NCI-H146 treated with DMSO at 0.1 percent for 48 hours (cell line): ENCODE measurements at regions not wholly inside any gene's neighbourhood (a gene's known extent, or its start where the extent isn't known, plus 50 kb on each side); places are given as distances from the start of the nearest gene placed in this dataset.

Experiments used
- DNase-seq: peaks from one replicate; lab custom pipeline; 2025; ENCODE audit not compliant: unreplicated experiment; lab: John Stamatoyannopoulos, UW

DNA sequence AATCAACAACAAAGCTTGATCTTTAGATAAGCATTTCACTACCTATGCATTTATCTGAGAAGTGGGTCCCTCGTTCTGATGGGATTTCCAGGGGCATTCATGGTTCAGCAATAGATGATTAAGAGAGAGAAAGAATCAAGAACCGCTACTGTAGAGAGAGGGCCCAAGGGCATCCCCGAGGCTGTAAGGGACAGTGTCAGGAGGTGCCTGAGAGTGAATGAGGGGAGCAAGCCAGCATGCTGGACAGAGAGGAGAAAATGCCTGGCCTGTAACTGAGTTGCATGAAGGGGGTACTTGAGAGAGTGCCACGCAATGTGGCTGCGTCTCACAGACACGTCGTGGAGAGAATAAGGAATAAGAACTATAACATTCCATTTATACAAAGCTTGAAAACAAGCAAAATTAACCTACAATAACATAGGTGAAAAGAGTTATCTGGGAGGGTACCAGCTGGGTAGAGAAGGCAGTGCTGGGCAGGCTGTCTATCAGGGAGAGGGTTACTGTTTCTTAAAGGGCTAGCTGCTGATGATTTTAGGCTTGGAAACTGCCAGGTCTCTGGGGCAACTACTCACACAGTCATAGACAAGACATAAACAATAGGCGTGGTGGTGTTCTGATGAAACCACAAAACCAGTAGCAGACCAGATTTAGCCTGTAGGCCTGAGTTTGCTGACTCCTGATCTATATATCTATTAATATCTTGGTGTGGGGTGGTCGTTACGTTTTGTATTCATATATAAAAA lies 374.6 kb upstream of the CFAP20DC start:
- DNase-seq = no peak

DNA sequence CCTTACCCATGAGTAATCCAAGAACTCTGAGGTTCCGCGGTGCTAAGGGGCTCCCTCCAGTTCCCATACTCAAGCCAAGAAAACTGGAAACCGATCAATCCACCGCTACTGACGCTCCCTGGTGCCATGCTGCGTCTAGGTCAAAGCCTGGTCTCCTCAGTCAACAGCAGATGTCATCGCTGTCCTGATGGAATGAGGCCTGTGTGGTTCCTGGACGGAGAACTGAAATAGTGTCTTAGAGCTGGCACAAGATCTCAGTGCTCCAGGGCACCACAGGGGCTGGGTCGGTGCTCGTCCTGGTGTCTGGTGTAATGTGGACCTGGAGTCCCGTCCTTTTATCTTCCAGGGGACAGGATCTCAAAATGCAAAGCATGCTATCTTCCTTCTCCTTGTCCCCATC lies 373.9 kb upstream of the CFAP20DC start:
- no peak for DNase-seq

DNA sequence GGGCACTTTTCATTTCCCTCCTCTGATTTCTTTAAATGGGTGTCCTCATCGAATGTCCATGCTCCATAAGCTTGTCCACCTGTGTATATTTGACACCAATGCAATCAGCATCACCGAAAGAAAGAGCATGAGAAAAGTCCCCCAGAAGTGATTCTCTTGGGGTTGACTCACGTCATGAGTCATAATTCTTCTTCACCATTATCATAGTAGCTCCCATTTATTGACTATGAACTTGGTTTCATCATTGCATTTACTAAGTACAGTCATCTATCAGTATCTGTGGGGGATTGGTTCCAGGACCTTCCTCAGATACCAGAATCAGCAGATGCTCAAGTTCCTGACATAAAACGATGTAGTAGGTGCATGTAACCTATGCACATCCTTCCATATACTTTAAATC lies 372.5 kb upstream of the CFAP20DC start:
- no peak for DNase-seq

DNA sequence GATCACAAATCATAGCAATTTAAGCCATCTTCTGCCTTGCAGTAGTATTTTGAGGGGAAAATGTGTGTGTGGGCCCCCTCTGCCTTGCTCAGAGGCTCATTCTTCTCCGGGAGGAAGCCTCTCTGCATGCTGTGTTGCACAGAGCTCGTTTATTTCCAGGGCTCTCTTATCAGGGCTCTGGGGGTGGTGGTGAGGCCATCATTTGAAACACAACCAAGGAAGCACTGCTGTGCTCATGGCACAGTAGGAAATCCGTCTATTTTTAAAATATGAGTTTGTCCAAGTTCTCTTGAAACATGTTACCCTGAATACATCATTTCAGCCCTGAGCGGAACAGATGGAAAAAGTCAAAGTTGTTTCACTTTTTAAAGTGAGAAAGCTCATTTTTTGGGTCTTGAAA lies 369.0 kb upstream of the CFAP20DC start:
- no peak for DNase-seq

DNA sequence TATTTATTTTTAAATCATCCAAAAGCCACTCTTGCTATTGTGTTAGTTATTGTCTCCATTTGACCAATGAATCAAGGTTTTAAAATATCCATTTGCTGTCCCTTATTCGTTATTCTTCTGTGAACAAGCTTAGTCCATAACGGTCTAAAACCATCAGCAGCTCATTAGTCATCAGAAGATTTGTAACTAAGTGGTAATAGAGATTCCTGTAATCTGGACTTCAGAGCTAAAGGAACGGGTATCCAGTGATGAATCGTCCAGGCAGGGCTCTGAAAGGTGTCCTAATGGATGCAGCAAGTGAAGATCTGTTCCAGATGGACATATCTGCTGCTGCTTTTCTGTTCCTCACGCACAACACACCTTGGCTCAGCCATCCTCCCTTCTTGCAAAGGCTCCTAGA lies 362.7 kb upstream of the CFAP20DC start:
- no peak for DNase-seq

DNA sequence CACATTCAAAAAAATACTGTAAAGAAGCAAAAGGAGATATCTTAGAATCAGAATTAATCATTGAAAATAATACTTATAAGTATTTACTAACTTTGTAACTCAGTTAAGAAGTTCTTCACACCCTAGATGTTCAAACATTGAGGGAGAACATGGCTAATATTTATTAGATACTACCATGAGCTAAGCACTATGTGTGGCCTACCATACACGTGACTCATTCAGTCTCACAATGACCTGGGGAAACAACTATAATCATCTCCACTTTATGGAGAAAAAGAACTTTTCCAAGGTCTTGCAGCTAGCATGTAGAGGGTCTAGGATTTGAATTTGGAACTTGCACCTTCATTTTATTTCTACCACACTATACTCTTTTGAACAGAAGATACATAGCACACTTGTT lies 361.9 kb upstream of the CFAP20DC start:
- no peak for DNase-seq

DNA sequence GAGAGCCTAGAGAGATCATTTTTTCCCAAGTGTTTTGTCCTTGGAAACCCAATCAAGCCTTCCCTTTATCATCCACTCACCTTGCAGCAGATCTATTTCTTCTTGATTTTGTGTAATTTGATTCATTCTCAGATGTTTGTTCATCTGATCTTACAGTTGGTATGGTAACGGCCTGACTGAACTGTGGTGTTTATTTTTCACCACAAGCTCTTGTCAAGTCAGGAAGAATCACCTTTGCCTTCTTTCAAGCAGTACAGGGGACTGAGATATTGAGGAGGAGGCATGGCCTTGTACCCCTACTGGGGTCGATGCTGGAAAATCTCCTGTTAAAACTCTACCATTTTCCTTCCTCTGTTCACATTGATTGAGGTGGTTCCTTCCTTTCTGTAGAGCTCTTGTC lies 361.4 kb upstream of the CFAP20DC start:
- DNase-seq = no peak

DNA sequence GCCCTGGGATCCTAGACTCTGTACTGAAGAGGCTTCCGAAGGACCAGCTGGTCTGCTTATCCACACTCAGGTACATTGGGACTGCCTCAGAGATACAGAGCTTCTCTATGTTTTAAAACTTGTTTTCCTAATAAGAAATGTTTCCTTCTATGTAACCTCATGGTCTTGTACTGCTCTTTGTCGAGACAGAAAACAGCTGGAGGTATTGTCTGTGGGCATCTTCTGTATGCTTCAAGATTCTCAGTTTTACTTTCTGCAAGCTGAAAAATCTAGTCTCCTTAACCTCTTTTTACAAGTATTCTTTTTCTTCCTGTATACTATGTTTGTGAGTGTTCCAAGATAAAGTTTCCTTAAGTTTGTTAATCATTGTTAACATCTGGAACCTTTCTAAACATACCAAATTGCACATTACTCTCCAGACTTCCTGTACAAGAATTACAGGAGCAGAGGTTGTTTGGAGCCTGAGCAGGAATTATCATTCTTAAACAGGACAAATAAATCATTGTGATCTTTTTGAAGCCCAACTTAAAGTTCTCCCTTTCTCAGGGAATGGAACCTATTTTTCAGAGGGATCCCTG lies 358.3 kb upstream of the CFAP20DC start:
- DNase-seq = no peak

DNA sequence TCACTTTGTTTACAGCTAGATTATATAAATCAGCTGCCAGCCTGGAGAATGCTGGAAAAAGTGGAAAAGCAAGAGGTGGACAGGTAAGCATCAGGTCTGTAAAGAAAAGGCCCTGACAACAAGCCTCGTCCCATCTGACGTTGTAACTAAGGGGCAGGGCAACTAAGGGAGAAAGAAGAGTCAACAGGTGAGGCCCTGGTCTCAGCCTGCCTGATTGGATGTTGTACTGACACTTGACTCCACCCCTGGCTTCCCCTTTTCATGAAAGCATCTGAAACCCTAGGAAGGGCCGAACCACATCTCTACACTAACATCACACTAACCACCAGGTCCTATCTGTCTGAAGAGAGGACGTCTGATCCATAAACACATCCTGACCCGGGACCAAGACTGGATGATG lies 357.6 kb upstream of the CFAP20DC start:
- DNase-seq = no peak

DNA sequence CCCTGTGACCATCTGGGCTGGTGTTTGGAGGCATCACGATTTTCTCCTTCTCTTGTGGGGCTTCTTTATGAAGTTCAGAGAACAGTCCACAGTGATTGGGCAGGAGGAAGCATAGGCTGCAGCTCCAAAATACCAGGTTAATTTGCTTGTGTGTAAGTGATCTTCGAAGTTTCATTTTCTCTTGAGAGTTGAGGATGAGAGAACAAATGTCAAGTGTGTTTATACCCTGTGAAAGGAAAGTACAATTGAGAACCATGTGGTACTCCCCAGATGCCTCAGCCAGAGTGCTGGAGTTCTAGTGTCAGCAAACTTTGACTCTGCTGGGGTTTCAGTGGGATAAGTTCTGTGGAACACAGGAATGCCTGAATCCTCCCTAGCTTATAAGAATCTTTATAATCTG lies 357.1 kb upstream of the CFAP20DC start:
- DNase-seq = no peak

DNA sequence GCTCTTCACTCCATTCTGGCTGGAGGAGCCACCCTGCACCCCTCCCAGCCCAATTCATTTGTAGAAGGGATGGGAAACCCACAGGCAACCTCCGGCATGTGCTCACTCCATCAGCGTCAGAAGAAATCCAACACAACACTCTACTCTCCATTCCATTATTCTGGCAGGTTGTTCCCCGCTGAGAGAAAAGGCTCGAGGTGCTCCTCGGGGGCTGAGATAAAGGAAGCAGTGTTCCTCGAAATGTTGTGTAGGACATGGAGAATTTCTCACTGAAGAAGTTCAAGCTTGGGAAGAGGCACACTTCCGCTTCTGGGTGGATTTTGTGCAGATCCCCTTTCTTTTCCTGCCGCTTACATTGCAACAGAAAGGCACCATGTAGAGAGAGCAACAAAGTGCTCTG lies 355.0 kb upstream of the CFAP20DC start:
- no peak for DNase-seq

DNA sequence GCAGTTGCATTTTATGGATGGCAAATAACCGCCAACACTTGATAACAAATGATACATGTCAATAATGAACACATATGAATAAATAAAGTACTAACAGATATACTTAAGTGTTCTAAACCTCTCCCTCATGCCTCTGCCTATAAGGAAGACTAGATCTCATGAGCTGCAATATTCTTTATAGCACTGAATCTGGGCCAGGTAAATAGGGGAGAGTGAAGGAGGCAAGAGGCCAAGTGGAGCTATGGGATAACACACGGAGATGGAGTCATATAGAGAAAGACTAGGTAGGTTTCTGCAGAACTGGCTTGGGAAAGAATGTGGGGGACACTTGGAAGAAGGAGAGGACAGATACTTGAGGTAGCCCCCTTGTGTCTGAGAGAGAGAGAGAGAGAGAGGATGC lies 354.2 kb upstream of the CFAP20DC start:
- DNase-seq = no peak

DNA sequence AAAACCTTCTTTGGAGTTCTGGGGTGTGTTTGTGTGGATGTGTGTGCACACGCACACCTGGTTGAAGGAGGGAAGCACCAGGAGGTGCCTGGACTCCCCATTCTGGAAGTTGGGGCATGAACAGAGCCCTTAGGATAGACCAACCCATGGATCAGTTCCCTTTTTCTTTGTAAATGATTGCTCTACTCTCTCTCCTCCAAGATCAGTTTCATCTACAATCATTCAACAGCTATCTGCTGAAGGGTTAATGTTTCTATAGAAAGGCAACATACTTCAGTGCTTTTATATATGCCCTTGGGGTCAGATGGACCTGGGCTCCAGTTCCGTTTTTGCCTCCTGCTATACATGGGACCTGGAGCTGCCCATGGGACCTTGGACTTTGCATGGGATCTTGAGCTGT lies 352.1 kb upstream of the CFAP20DC start:
- DNase-seq = no peak

DNA sequence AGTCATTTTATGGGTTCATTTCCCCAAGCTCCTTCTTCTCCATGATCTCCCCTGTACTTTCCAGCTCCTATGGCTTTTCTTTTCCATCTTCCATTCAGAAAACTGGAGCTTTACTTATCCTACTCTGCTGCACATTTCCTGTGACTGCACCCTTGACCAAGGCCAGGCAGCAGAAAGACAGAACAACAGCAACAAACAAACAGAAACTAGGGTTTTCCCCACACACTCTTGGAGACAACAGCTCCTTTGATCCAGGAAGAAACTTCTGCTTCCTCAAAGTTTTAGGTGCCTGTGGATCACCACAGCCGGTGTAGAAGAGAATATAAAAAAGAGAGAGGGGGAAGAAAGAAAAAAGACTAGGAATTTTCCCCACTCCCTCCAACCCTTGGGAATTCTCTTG lies 342.3 kb upstream of the CFAP20DC start:
- no peak for DNase-seq

DNA sequence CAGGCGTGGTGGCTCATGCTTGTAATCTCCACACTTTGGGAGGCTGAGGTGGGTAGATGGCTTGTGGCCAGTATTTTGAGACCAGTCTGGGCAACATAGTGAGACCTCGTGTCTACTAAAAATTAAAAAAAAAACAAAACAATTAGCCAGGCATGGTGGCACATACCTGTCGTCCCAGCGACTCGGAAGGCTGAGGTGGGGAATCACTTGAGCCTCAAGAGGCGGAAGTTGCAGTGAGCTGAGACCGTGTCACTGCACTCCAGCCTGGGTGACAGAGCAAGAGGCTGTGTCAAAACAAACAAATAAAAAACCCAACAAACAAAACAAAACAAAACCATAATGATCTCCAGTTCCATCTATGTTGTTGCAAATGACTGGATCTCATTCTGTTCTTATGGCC lies 341.3 kb upstream of the CFAP20DC start:
- DNase-seq = no peak

DNA sequence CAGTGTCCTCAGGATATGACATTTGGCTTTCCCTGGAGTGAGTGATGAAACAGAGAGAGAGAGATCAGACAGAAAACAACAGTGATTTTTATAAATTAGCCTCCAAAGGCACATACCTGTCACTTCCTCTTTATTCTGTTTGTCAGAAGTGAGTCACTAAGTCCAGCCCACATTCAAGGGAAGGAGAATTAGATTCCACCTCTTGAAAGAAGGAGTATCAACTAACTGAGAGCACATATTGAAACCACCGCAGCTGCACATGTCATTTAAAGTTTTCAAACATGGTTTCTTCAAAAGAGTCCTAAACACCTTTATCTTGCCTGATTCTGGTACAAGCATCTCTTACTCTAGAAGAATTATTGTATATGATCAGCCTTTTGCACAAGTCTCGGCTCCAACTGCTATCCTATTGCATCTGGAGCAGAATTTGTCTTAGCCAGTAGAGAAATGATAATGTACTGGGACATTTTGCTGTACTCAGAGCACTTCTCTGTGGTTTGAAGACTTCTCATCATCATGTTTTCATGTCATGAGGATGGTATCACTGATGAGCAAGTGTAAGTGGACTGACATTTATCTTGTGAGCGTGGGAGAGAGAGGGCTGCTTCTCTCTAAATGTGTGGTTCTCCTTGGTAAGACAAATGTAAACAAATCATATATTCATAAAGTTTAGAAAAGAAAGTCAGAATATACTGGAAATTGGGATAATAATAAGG lies 338.9 kb upstream of the CFAP20DC start:
- no peak for DNase-seq

DNA sequence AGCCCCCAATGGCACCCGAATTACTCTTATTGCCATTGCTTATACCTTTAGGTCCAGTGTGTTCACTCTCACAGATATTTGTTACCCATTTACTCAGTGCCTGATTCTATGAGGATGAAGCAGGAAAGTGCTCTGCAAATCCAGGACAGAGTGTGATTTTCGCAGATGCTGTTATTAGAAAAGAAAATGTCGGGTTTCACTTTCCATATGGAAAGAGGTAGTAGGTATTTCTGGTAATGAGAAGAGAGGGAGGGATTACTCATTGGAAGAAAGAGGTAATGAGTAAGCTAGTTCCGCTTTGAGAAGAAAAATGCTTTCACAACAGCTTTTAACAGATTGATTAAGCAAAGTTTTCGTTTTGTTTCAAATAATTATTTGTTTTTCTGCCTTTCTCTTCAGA lies 336.3 kb upstream of the CFAP20DC start:
- DNase-seq = no peak

DNA sequence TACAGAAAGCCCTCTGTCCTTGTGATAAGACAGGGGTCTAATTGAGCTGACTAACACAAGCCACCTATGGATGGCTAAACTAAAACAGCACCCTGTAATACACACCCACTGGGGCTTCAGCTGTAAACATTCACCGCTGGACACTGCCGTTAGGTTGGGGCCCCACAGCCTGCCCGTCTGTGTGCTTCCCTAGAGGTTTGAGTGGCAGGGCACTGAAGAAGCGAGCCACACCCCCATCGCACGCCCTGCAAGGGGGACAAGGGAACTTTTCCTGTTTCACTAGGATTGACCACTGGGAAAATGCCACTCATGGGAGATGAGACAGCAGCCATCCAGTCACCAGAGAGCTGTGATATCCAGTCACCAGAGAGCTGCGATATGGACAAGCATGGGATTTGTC lies 335.7 kb upstream of the CFAP20DC start:
- no peak for DNase-seq

DNA sequence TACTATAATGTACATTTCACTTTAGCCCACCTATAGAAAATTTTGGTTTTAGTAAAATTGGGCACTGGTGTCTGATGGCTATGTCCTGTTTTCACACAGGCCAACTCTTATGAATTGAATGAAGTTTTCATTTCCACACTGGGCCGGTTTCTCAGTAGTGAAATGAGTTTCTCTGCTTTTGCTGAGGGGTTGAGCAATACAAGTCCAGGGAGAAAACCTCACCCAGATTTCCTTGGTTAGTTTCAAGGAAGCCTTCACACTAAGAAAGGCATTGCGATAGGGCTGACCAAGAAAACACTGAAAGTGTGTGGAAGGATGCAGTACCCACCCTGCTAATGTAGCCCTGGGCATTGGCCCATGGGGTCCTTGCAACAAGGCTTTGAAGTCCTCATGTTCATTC lies 331.5 kb upstream of the CFAP20DC start:
- no peak for DNase-seq

DNA sequence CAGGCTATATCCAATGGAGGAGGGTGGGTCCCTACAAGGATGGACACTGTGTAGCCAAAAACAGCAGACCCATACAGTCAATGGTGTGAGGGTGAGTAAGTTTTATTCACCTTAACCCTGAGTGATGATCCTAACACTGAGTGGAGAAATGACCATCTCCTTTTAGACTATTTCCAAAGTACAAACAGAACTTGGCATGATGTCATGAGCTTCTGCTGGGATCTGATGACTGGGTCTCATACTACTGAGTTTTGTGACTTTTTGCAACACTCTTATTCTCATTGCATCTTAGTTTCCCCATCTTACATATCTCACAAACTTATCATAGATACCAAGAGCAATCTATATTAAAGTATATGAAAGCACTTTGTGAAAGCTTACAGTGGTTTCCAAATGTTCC lies 330.3 kb upstream of the CFAP20DC start:
- DNase-seq = no peak

DNA sequence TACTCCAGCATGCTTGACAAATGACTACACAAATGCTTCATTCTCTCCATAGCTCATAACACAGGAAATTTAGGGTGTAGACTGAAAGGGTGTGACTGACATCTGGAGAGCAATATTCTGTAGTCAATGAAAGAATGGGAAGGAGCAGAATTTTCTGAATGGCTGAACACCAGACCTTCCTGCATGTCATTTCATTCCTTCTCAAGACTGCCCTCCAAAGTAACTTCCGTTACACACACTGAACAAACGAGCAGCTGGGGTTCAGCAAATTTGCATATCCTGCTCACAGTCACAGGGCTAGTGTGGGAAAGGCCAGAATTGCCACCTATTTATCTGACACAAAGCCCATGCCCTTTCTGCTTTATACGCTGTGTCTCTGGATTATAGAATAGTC lies 325.0 kb upstream of the CFAP20DC start:
- no peak for DNase-seq

DNA sequence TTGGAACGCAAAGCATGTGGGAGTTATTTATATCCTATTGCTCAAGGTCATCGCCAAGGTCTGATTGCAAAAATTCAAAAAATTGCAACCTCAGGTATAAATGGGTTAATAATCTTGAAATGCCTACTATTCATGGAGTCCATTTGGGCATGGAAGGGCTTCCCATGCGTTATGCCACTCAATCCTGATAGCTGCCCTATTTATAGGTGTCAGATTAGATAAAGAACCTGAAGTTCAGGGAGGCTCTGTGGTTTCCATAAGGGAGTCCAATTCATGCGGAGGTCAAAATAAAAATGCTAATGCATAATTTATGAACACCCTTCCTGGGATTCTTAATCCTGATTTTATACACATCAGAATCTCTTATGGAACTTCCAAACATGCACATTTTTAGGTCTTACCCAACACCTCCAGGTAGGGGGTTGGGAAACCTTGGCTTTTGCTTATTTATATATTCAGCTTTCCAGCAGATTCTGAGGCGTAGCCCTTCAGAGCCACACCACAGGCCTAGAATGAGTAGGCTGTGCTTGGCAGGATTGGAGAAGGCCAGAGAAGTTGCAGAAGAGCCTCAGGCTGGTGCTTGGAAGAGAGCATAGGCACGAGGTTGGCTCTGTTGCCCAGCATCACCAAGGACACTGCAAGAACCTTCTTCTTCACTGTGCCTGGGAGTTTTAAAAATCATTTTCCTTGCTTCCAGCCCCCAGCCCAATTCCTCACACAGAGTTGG lies 324.4 kb upstream of the CFAP20DC start:
- DNase-seq = no peak
